Medulla oblongata (tissue), 1 donor: ENCODE measurements at regions not wholly inside any gene's neighbourhood (a gene's known extent, or its start where the extent isn't known, plus 50 kb on each side); places are given as distances from the start of the nearest gene placed in this dataset.
"Not testable (repeated sequence)": the region's sequence is repeated elsewhere in the genome, so short reads cannot be mapped to it uniquely, and the experiment has no call there.

ENCODE experiments used
- DNase-seq: peaks from one replicate; pipeline ENCODE4 v3.0.0-alpha.2; 2015; ENCODE audit errors: extremely low spot score

GRCh38 chr18:38525039-38525438, 959.4 kb upstream of the CELF4 start:
- DNase-seq: no peak

DNA sequence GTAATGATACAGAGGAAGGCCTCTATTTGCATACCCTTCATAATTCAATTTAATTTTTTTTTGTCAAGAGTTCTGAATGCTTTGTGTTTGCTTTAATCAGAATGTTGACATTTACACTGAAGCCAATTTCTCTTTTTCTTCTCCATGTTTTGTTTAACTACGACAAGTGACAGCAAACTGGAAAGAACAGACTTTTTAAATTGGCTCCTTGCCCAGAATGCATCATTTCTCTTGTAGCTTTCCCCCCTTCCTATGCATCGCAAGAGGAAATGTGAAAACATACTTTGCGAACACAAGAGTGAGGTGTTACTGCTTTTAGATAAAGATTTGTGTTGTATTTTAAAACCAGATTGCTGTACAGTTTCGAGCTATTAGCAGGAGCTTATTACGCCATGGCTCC, 955.2 kb upstream of the CELF4 start:
- DNase-seq: no peak

DNA sequence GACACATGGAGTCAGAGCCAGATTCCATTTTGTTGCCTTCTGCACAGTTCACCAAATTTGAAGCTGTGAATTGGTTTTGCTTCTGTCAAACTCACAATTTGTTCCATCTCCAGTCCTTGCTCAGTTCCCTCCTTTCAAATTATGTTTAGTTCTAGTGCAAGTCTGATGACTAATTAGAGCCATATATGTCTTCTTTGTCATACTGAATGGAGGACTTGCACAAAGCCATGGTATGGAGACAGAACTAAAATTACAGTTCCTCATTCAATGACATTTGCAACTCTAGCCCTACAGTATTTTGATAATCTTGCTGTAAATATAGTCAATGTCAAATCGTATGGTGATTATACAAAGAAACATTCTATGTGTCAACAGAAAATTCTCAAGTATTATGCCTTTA, 936.9 kb upstream of the CELF4 start:
- DNase-seq: no peak

DNA sequence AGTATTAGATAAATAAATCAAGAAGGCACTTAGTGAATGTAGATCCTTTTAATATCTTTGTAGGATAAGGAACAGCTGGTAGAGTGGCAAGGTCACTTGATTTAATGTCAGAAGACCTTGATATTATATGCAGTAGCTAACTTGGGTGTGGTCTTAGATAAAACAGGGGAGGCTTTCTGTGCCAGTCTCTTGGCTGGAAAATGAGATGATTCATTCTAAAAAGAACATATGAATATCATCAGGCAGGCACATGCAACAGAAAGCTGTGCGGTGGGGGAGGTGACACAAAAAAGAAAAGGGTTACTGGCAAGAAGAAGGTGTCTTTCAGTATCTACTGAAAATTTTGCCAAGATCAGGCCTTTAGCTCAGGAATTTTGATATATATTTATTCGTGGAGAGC, 931.7 kb upstream of the CELF4 start:
- DNase-seq: no peak

DNA sequence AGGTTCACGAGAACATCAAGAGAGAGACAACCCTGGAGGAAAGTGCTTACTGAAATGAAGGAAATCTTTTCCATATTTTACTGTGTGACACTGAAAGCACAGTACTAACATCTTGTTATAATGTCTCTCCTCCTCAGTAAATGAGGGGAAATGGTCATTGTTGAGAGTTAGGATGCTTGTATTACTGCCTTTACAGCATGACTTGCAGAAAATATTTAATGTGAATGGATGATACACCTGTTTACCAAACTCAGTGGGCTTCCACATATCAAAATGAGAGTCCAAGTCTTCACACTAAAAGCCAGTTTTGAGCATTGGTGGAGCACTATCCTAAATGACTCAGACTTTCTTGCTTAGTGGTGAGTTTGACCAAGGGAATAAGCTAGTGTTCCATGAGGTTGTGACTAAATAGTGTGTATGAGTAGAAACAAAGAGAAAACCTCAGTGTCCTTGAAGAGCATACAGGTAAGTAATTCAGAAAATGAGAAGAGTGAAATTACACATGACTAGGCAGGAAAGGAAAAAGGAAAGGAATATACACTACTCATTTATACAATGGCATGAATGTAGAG, 930.7 kb upstream of the CELF4 start:
- DNase-seq: no peak

DNA sequence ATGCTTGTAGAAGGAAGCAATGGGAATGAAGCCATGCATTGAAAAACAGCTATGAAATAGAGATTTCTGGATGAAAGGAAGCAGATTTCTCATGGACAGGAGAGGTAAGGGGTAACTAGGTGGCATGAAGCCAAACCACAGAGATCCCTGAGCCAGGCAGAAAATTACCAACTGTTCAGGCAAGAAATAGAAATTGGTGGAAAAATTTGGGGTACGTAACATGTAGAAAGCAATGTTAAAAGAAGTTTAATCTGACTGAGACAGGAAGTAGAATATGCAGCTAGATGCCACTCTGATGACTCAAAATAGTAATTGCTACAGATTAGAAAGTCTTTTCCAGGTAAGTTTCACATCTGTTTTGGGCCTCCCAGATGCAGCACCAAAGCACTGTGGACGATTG, 928.5 kb upstream of the CELF4 start:
- DNase-seq: no peak

DNA sequence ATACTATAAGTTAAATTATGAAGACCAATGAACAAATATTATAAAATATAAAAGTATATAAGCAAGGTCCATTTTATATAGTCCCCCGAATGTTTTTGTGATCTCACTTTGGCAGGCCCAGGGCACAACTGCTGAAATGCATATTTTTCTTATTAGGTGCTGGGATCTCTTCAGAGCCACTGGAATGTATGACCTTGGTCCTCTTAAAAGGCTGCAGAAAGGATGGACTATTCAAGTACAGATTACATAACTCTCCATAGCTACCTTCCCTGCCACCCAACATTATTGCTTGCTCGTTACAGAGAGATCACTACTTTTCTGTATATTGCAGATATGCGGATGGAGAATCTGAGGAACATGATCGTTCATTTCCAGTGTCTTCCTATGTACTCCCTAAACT, 925.6 kb upstream of the CELF4 start:
- no peak for DNase-seq

DNA sequence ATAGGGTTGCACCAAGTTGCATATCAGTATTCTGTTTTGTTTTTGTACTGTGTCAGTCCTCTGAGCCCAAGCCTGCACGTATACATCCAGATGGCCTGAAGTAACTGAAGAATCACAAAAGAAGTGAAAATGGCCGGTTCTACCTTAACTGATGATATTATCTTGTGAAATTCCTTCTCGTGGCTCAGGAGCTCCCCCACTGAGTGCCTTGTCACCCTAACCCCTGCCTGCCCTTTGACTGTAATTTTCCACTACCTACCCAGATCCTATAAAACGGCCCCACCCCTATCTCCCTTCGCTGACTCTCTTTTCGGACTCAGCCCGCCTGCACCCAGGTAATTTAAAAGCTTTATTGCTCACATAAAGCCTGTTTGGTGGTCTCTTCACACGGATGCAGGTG, 924.1 kb upstream of the CELF4 start:
- DNase-seq: not testable (repeated sequence)

- DNase-seq: no peak
Measured at GRCh38 chr18:38487521-38487920, 921.9 kb upstream of the CELF4 start.

GRCh38 chr18:38483326-38483725, 917.7 kb upstream of the CELF4 start:
- no peak for DNase-seq

DNA sequence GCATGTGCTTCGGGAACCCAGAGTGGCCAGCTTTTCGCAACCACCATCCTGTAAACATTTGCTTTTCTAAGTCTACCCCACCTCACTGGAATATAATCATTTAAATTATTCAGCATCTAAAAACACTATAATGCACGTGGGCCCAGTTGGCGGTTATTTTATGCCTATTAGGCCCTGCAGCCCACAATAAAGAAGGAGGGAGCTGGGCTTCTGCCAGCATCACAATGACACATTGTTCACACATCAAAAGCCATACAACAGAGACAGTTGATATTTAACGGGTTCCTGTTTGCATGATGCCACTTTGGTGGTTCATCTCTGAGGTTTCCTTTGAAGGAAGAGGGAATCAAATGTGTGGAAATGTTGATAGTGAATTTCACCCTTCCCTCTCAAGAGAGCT, 916.0 kb upstream of the CELF4 start:
- peak; percentile 58 for DNase-seq

DNA sequence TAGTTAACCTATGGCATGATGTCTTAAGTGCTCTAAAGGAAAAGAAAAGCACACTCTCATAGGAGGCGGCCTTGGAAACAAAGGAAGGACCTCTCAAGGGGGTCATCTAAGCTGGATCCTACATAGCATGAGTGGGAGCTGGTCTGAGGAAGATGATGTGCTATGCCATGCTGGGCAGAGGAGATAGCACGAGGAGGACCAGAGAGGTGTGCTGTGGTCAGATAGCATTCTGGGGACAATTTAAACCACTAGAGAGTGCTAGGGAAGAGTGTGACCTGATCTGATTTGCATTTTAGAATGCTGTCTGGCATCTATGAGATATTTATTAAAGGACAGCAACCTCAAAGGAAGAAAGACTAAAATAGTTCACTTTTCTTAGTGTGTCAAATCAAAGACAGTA, 910.1 kb upstream of the CELF4 start:
- no peak for DNase-seq

GRCh38 chr18:38473535-38473934, 907.9 kb upstream of the CELF4 start:
- no peak for DNase-seq

GRCh38 chr18:38470421-38470820, 904.8 kb upstream of the CELF4 start:
- no peak for DNase-seq

- no peak for DNase-seq
Measured at GRCh38 chr18:38466426-38466825, 900.8 kb upstream of the CELF4 start.

GRCh38 chr18:38464024-38464423, 898.4 kb upstream of the CELF4 start:
- no peak for DNase-seq

DNA sequence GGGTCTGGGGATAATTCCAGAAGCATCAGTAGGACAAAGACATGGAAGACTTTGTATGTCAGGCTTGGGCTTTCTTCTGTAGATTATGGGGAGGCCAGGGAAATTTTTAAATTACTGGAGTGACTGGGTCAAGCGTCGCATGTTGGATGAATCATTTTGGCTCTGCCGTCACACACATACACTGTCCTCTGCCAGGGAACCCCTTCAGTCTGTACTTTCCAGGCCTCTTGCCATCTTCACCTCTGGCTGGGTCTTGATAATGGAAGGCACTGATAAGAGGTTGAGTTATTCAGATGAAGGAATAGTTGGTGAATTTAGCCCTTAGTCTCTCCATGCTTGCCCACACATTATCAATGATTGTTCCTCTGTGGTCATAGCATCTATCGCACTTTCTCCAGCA, 895.1 kb upstream of the CELF4 start:
- no peak for DNase-seq

DNA sequence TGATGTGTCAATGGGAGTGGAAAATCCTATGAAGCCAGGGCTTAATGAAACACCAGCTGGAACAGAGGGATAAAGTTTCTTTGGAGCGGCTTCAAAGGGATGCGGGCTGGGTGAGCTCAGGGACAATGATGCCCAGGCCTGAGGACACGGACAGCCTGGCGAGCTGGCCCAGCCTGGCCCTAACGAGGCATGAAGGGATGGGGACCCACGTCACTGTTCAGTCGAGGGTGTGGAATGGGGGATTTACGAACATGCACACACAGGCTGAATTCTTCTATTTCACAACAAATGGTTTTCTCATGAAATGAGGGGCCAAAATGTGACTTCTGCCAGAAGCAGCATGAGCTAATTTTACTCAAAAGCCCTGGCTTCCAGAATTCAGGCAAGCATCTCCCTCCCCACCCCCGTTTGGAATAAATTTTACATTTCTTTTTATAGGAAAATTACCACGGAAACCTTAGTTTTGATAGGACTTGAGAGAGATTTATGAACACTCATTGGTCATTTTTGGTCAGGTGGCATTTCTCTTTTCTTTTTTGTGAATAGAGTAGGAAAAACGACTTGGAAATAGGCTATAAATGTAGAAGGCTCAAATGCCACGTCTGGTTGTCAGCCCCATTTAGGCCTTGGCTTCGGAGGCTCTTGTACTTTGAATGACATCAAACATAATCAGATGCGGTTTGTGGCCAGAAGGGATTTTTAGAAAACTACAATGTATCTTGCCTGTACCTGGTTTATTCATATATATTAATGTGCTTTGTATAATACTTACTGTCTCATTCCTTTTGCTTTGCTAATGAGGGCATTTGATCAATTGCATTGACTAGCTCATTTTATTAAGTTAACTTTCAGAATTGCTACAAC, 893.8 kb upstream of the CELF4 start:
- DNase-seq: no peak

GRCh38 chr18:38458698-38459097, 893.1 kb upstream of the CELF4 start:
- DNase-seq: no peak

- DNase-seq: no peak
Measured at GRCh38 chr18:38456253-38456652, 890.7 kb upstream of the CELF4 start.

GRCh38 chr18:38454764-38455469, 889.3 kb upstream of the CELF4 start:
- DNase-seq: no peak

DNA sequence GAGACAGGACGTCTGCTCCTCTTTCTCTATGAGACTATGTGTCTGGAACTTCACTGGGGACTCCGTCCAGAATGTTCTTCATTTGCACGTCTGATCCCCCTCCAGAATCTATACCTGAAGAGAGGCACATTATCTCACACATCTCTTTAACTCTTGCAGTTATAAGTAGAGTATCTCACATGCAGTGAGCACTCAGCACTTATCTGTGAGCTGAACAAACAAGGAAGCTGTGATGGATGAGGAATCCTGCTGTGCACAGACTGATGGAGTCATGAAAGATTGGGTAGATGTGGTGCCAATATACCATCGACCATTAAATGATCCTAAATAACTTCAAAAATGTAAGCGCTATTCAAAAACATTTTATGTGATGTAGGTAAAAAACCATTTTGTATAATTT, 888.3 kb upstream of the CELF4 start:
- DNase-seq: no peak

- no peak for DNase-seq
Measured at GRCh38 chr18:38450876-38451275, 885.3 kb upstream of the CELF4 start.
